ENCODE measurements at regions not wholly inside any gene's neighbourhood (a gene's known extent, or its start where the extent isn't known, plus 50 kb on each side); places are given as distances from the start of the nearest gene placed in this dataset.

DNA sequence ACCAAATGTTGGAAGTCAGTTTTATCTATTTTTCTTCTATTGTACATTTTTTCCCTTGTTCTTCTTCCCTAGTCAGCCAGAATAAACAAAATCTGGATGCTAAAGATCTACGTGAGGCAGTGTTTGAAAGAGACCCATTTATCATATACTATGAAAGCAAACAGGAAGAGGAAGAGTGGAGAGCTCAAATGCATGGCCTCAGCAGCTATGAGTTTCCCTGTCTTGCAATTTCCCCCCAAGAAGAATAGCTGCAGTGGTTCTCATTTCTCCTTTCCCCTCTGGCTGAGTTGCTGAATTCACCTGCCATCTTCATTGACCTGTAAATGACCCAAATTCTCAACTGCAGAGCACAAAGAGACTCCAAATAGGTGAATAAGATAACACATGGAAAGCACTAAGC lies 347.1 kb upstream of the NRP1 start:
- TF ChIP-seq, protein P1, sequence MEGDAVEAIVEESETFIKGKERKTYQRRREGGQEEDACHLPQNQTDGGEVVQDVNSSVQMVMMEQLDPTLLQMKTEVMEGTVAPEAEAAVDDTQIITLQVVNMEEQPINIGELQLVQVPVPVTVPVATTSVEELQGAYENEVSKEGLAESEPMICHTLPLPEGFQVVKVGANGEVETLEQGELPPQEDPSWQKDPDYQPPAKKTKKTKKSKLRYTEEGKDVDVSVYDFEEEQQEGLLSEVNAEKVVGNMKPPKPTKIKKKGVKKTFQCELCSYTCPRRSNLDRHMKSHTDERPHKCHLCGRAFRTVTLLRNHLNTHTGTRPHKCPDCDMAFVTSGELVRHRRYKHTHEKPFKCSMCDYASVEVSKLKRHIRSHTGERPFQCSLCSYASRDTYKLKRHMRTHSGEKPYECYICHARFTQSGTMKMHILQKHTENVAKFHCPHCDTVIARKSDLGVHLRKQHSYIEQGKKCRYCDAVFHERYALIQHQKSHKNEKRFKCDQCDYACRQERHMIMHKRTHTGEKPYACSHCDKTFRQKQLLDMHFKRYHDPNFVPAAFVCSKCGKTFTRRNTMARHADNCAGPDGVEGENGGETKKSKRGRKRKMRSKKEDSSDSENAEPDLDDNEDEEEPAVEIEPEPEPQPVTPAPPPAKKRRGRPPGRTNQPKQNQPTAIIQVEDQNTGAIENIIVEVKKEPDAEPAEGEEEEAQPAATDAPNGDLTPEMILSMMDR (IDR thresholded peaks at IDR 0.05): no peak
- TF ChIP-seq POLR2AphosphoS5 (IDR thresholded peaks at IDR 0.05) (no peak), POLR2A (IDR thresholded peaks at IDR 0.05) (no peak)

Data from stomach (tissue), 4 donors.